PC-3 (cell line): ENCODE measurements at regions not wholly inside any gene's neighbourhood (a gene's known extent, or its start where the extent isn't known, plus 50 kb on each side); places are given as distances from the start of the nearest gene placed in this dataset.

Experiments
- EZH2 ChIP-seq: fragments of 300-600 bp; sonication (generic); IDR thresholded peaks from one replicate; pipeline ENCODE4 v1.6.1; 2017; ENCODE audit warnings: antibody characterized with exemption, mild to moderate bottlenecking, low read length; ENCODE audit not compliant: unreplicated experiment
- EZH2phosphoT487 ChIP-seq: fragments of 300-600 bp; sonication (generic); IDR thresholded peaks from 2 replicates; pipeline ENCODE4 v1.6.1; 2018; ENCODE audit warnings: mild to moderate bottlenecking, antibody characterized with exemption, low read length, borderline replicate concordance
- TF ChIP-seq, protein P1 (sequence below): fragments of 300-600 bp; sonication (generic); conservative IDR thresholded peaks from 2 replicates; pipeline ENCODE4 v1.5.1; 2017; ENCODE audit warnings: antibody characterized with exemption, low read depth, mild to moderate bottlenecking, low read length

DNA sequence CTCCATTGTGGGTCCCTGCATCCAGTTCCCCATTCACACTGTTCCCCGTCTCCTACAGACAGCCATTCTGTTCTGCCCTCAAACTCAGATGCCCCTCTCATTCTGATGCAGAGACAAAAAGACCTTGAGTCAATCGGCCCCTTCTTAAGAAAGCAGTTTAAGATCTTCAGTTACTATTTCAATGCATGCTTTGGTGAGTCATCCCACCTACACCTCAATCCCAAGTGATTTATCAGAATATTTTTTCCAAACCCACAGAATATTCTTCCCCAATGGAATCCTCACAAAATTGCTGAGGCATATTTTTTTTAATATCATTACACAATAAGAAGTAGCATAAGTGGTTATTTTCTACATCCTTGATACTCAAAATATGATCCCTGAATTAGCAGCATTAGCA, 92.4 kb upstream of the SLC1A1 start:
- TF ChIP-seq, protein P1, sequence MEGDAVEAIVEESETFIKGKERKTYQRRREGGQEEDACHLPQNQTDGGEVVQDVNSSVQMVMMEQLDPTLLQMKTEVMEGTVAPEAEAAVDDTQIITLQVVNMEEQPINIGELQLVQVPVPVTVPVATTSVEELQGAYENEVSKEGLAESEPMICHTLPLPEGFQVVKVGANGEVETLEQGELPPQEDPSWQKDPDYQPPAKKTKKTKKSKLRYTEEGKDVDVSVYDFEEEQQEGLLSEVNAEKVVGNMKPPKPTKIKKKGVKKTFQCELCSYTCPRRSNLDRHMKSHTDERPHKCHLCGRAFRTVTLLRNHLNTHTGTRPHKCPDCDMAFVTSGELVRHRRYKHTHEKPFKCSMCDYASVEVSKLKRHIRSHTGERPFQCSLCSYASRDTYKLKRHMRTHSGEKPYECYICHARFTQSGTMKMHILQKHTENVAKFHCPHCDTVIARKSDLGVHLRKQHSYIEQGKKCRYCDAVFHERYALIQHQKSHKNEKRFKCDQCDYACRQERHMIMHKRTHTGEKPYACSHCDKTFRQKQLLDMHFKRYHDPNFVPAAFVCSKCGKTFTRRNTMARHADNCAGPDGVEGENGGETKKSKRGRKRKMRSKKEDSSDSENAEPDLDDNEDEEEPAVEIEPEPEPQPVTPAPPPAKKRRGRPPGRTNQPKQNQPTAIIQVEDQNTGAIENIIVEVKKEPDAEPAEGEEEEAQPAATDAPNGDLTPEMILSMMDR = no peak
- TF ChIP-seq EZH2 (no peak), EZH2phosphoT487 (no peak)
